ENCODE measurements at regions not wholly inside any gene's neighbourhood (a gene's known extent, or its start where the extent isn't known, plus 50 kb on each side); places are given as distances from the start of the nearest gene placed in this dataset.

DNA sequence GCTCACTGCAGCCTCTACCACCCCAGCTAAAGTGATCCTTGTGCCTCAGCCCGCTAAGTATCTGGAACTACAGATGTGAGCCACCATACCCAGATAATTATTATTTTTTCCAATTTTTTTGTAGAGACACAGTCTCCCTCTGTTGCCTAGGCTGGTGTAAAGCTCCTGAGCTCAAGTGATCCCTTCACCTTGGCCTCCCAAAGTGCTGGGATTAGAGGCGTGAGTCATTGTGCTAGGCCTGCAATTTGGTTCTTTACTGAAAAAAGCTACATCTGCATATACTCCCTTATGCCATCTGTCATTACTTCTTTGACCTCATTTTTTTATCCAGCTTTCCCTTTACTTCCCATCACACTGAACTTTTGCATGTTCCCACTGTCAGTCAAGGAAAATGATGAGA lies 2012.4 kb upstream of the IGFBP7 start:
- Histone ChIP-seq H2AK5ac (ENCODE audit: low read length) (no peak overlapping the region), H3K4me3 (ENCODE audit: low read length) (no peak overlapping the region), H2BK15ac (replicated peaks; ENCODE audit: low read depth) (no peak overlapping the region), H3K79me2 (ENCODE audit: control insufficient read depth, insufficient read depth, low read length) (no peaks in the 10 kb centered on the region), H3K27me3 (ENCODE audit: insufficient read depth, low read length, poor library complexity) (no peaks in the 10 kb centered on the region), H3K4ac (ENCODE audit: low read depth, low read length) (no peak overlapping the region), H4K8ac (ENCODE audit: low read depth, low read length) (no peak overlapping the region), H3K4me1 (ENCODE audit: control insufficient read depth, low read depth, low read length) (no peaks in the 10 kb centered on the region), H2BK120ac (ENCODE audit: low read depth, low read length) (no peak overlapping the region), H2BK5ac (ENCODE audit: low read length) (no peak overlapping the region), H3K9ac (ENCODE audit: low read length) (no peak overlapping the region), H4K5ac (ENCODE audit: low read length) (no peak overlapping the region), H3K36me3 (ENCODE audit: control insufficient read depth, insufficient read depth, low read length) (no peaks in the 10 kb centered on the region), H3K27ac (ENCODE audit: low read depth, low read length) (no peak overlapping the region), H3K23ac (ENCODE audit: low read length) (no peak overlapping the region), H3K18ac (ENCODE audit: low read length) (no peak overlapping the region), H3K79me1 (ENCODE audit: low read length) (no peaks in the 10 kb centered on the region), H3K56ac (ENCODE audit: low read length) (no peak overlapping the region), H3K4me2 (ENCODE audit: low read length) (no peak overlapping the region)
- no CpG with 5 or more reads among the region's 2 CpGs for WGBS (ENCODE audit: extremely low coverage, insufficient coverage, low lambda C conversion rate)
- DNase-seq: peak; percentile 48

DNA sequence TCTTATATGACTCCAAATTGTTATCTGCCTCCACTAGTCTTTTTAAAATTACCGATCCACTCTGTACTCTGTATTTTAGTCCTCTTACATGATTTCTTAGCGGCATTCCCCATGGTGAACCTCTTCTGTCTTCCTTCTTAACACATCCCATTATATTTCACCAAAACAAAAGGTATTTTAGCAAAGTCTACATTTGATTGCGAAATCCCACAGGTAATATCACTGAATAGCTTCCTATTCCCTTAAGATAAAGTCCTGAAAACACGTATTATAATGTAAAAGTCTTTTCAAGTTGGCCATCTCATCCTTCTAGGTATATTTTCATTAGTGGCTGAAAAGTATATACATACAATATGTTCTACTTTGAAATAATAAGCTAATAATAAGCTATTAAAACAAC lies 2016.0 kb upstream of the IGFBP7 start:
- H3K79me2 ChIP-seq (ENCODE audit: control insufficient read depth, insufficient read depth, low read length): no peaks in the 10 kb centered on the region
- H3K27me3 ChIP-seq (ENCODE audit: insufficient read depth, low read length, poor library complexity): no peaks in the 10 kb centered on the region
- H3K79me1 ChIP-seq (ENCODE audit: low read length): no peaks in the 10 kb centered on the region
- H3K4me1 ChIP-seq (ENCODE audit: control insufficient read depth, low read depth, low read length): no peaks in the 10 kb centered on the region
- WGBS (ENCODE audit: extremely low coverage, insufficient coverage, low lambda C conversion rate): no CpG with 5 or more reads among the region's 4 CpGs
- H2BK120ac ChIP-seq (ENCODE audit: low read depth, low read length): no peak overlapping the region
- H3K9ac ChIP-seq (ENCODE audit: low read length): no peak overlapping the region
- no peak overlapping the region for H2AK5ac ChIP-seq (ENCODE audit: low read length)
- H3K56ac ChIP-seq (ENCODE audit: low read length): no peak overlapping the region
- no peaks in the 10 kb centered on the region for H3K36me3 ChIP-seq (ENCODE audit: control insufficient read depth, insufficient read depth, low read length)
- H2BK5ac ChIP-seq (ENCODE audit: low read length): no peak overlapping the region
- H3K27ac ChIP-seq (ENCODE audit: low read depth, low read length): no peak overlapping the region
- no peak overlapping the region for H2BK15ac ChIP-seq (replicated peaks; ENCODE audit: low read depth)
- no peak overlapping the region for H3K4me2 ChIP-seq (ENCODE audit: low read length)
- no peak for DNase-seq
- no peak overlapping the region for H3K4me3 ChIP-seq (ENCODE audit: low read length)
- no peak overlapping the region for H4K5ac ChIP-seq (ENCODE audit: low read length)
- no peak overlapping the region for H4K8ac ChIP-seq (ENCODE audit: low read depth, low read length)
- no peak overlapping the region for H3K18ac ChIP-seq (ENCODE audit: low read length)
- no peak overlapping the region for H3K4ac ChIP-seq (ENCODE audit: low read depth, low read length)
- H3K23ac ChIP-seq (ENCODE audit: low read length): no peak overlapping the region

DNA sequence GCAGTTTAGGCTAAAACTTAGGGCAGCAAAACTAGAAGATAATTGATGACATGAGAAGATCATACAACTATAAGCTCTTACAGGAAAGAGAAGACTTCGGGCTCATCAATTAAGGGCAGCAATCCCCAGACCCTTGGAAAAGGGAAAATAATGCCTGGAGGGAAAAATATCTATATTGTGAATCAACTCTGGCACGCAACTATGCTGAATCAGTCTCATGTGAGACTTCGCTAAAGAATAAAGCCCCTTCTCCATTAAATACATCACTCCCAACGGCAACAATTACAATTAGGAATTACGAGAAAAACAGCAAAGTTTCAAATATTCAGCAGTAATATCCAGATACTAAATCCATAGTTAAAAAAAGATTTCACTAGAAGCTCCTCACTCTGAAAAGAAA lies 2016.8 kb upstream of the IGFBP7 start:
- no peak overlapping the region for H3K9ac ChIP-seq (ENCODE audit: low read length)
- no peak overlapping the region for H2BK15ac ChIP-seq (replicated peaks; ENCODE audit: low read depth)
- no peak overlapping the region for H3K23ac ChIP-seq (ENCODE audit: low read length)
- no peak overlapping the region for H4K5ac ChIP-seq (ENCODE audit: low read length)
- no peak overlapping the region for H3K27ac ChIP-seq (ENCODE audit: low read depth, low read length)
- H2AK5ac ChIP-seq (ENCODE audit: low read length): no peak overlapping the region
- H3K18ac ChIP-seq (ENCODE audit: low read length): no peak overlapping the region
- no peak overlapping the region for H3K4me2 ChIP-seq (ENCODE audit: low read length)
- H3K4me1 ChIP-seq (ENCODE audit: control insufficient read depth, low read depth, low read length): no peaks in the 10 kb centered on the region
- no peak overlapping the region for H4K8ac ChIP-seq (ENCODE audit: low read depth, low read length)
- no peaks in the 10 kb centered on the region for H3K79me1 ChIP-seq (ENCODE audit: low read length)
- H2BK120ac ChIP-seq (ENCODE audit: low read depth, low read length): no peak overlapping the region
- no peaks in the 10 kb centered on the region for H3K79me2 ChIP-seq (ENCODE audit: control insufficient read depth, insufficient read depth, low read length)
- no peak overlapping the region for H2BK5ac ChIP-seq (ENCODE audit: low read length)
- no peak overlapping the region for H3K4me3 ChIP-seq (ENCODE audit: low read length)
- H3K36me3 ChIP-seq (ENCODE audit: control insufficient read depth, insufficient read depth, low read length): no peaks in the 10 kb centered on the region
- no peak overlapping the region for H3K4ac ChIP-seq (ENCODE audit: low read depth, low read length)
- no peak for DNase-seq
- no peaks in the 10 kb centered on the region for H3K27me3 ChIP-seq (ENCODE audit: insufficient read depth, low read length, poor library complexity)
- no peak overlapping the region for H3K56ac ChIP-seq (ENCODE audit: low read length)
- WGBS (ENCODE audit: extremely low coverage, insufficient coverage, low lambda C conversion rate): no CpG with 5 or more reads among the region's 5 CpGs

DNA sequence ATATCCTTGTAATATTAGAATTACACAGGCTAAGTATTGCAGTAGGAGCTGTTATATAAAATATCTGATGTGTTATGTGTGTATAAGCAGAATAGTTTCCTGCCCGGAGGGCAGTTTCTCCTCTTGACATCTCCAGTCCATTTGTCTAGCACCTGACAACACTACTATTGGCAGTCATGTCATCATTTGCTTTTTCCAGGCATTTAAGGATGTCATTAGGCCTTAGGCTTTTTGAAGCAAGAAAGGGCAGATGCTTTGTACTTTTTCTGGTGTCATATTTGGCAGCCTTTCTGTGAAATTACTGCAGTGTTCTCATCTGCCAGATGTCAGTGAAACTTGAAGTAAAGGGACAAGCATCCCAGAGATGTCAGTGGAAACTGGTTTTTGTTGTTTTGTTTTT lies 2017.6 kb upstream of the IGFBP7 start:
- H3K79me2 ChIP-seq (ENCODE audit: control insufficient read depth, insufficient read depth, low read length): no peaks in the 10 kb centered on the region
- no peak overlapping the region for H3K27ac ChIP-seq (ENCODE audit: low read depth, low read length)
- WGBS (ENCODE audit: extremely low coverage, insufficient coverage, low lambda C conversion rate): no CpG with 5 or more reads among the region's 1 CpG
- no peaks in the 10 kb centered on the region for H3K36me3 ChIP-seq (ENCODE audit: control insufficient read depth, insufficient read depth, low read length)
- H3K18ac ChIP-seq (ENCODE audit: low read length): no peak overlapping the region
- no peak for DNase-seq
- H3K79me1 ChIP-seq (ENCODE audit: low read length): no peaks in the 10 kb centered on the region
- no peak overlapping the region for H3K4me2 ChIP-seq (ENCODE audit: low read length)
- H4K5ac ChIP-seq (ENCODE audit: low read length): no peak overlapping the region
- H3K4ac ChIP-seq (ENCODE audit: low read depth, low read length): no peak overlapping the region
- no peaks in the 10 kb centered on the region for H3K4me1 ChIP-seq (ENCODE audit: control insufficient read depth, low read depth, low read length)
- H3K9ac ChIP-seq (ENCODE audit: low read length): no peak overlapping the region
- H2BK120ac ChIP-seq (ENCODE audit: low read depth, low read length): no peak overlapping the region
- no peak overlapping the region for H2BK15ac ChIP-seq (replicated peaks; ENCODE audit: low read depth)
- no peak overlapping the region for H3K23ac ChIP-seq (ENCODE audit: low read length)
- H3K56ac ChIP-seq (ENCODE audit: low read length): no peak overlapping the region
- H3K4me3 ChIP-seq (ENCODE audit: low read length): no peak overlapping the region
- no peaks in the 10 kb centered on the region for H3K27me3 ChIP-seq (ENCODE audit: insufficient read depth, low read length, poor library complexity)
- H2AK5ac ChIP-seq (ENCODE audit: low read length): no peak overlapping the region
- H4K8ac ChIP-seq (ENCODE audit: low read depth, low read length): no peak overlapping the region
- H2BK5ac ChIP-seq (ENCODE audit: low read length): no peak overlapping the region

DNA sequence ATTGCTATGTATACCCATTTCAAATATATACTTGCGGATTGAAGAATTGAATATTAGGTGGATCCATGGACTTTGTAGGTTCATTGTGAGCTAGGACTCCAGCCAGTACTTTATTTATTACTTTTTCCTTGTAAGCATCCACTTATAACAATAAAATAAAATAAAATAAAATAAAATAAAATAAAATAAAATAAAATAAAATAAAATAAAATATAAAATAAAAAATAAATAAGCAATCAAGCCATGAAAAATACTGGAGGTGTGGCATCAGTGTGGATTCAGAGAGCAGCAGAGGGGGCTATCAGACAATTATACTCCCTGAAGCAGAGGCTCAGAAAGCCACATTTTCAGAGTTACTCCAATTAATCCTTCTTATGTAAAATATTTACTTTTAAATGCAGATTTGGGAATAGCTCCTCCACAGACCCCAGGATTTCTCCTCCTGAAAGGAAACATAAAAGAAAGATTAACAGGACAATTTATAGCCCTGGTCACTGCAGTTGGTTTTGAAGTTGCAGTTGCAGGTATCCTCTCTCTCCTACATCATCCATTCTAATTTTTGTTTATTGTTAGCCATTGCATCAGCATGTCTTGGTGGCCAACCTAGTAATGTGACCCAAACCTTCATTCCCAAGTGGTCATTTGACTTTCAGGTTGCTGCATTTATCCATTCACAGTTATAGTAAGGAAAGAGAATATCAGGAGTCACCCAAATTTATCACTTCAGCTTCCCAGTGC lies 2025.2 kb upstream of the IGFBP7 start:
- Histone ChIP-seq H3K18ac (ENCODE audit: low read length) (no peak overlapping the region), H4K5ac (ENCODE audit: low read length) (no peak overlapping the region), H3K27ac (ENCODE audit: low read depth, low read length) (no peak overlapping the region), H2AK5ac (ENCODE audit: low read length) (no peak overlapping the region), H4K8ac (ENCODE audit: low read depth, low read length) (no peak overlapping the region), H3K9ac (ENCODE audit: low read length) (no peak overlapping the region), H2BK15ac (replicated peaks; ENCODE audit: low read depth) (no peak overlapping the region), H3K36me3 (ENCODE audit: control insufficient read depth, insufficient read depth, low read length) (no peaks in the 10 kb centered on the region), H3K4me3 (ENCODE audit: low read length) (no peak overlapping the region), H2BK5ac (ENCODE audit: low read length) (no peak overlapping the region), H3K79me1 (ENCODE audit: low read length) (no peaks in the 10 kb centered on the region), H3K4me2 (ENCODE audit: low read length) (no peak overlapping the region), H3K56ac (ENCODE audit: low read length) (no peak overlapping the region), H3K23ac (ENCODE audit: low read length) (no peak overlapping the region), H3K27me3 (ENCODE audit: insufficient read depth, low read length, poor library complexity) (no peaks in the 10 kb centered on the region), H2BK120ac (ENCODE audit: low read depth, low read length) (no peak overlapping the region), H3K4me1 (ENCODE audit: control insufficient read depth, low read depth, low read length) (no peaks in the 10 kb centered on the region), H3K4ac (ENCODE audit: low read depth, low read length) (no peak overlapping the region), H3K79me2 (ENCODE audit: control insufficient read depth, insufficient read depth, low read length) (no peaks in the 10 kb centered on the region)
- WGBS (ENCODE audit: extremely low coverage, insufficient coverage, low lambda C conversion rate): no CpG with 5 or more reads among the region's 1 CpG
- DNase-seq: no peak

DNA sequence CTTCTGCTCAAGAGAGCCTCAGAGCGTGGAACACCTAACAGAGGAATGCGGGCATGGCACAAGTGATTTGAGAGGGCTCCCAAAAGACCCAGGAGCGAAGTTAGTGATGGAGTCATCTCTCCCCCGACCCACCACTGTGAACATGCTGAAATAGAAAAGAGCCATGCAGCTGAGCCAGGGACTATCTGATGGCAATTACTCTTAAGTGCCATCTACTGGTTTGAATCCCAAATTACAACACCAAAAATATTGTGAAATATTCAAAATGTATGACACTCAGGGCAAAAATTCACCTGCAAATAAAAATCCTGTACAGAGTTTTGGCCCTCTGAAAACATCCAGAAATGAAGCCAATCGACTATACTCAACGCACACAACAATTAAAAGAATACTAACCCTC lies 2038.9 kb upstream of the ADGRL3 start:
- Histone ChIP-seq H3K23ac (ENCODE audit: low read length) (no peak overlapping the region), H3K27ac (ENCODE audit: low read depth, low read length) (no peak overlapping the region), H3K79me1 (ENCODE audit: low read length) (no peaks in the 10 kb centered on the region), H3K18ac (ENCODE audit: low read length) (no peak overlapping the region), H3K36me3 (ENCODE audit: control insufficient read depth, insufficient read depth, low read length) (no peaks in the 10 kb centered on the region), H2BK120ac (ENCODE audit: low read depth, low read length) (no peak overlapping the region), H2AK5ac (ENCODE audit: low read length) (no peak overlapping the region), H2BK5ac (ENCODE audit: low read length) (no peak overlapping the region), H3K4me2 (ENCODE audit: low read length) (no peak overlapping the region), H3K4me3 (ENCODE audit: low read length) (no peak overlapping the region), H3K4me1 (ENCODE audit: control insufficient read depth, low read depth, low read length) (no peaks in the 10 kb centered on the region), H4K5ac (ENCODE audit: low read length) (no peak overlapping the region), H4K8ac (ENCODE audit: low read depth, low read length) (no peak overlapping the region), H3K27me3 (ENCODE audit: insufficient read depth, low read length, poor library complexity) (no peaks in the 10 kb centered on the region), H3K56ac (ENCODE audit: low read length) (no peak overlapping the region), H2BK15ac (replicated peaks; ENCODE audit: low read depth) (no peak overlapping the region), H3K9ac (ENCODE audit: low read length) (no peak overlapping the region), H3K79me2 (ENCODE audit: control insufficient read depth, insufficient read depth, low read length) (no peaks in the 10 kb centered on the region), H3K4ac (ENCODE audit: low read depth, low read length) (no peak overlapping the region)
- no peak for DNase-seq
- WGBS (ENCODE audit: extremely low coverage, insufficient coverage, low lambda C conversion rate): no CpG with 5 or more reads among the region's 6 CpGs

Measured in mesendoderm (in vitro differentiated cells).